Loucy (cell line): ENCODE measurements at regions not wholly inside any gene's neighbourhood (a gene's known extent, or its start where the extent isn't known, plus 50 kb on each side); places are given as distances from the start of the nearest gene placed in this dataset.

Source experiments
- H2AFZ ChIP-seq: fragments of 200-600 bp; sonication (generic); 2 replicates; pipeline ENCODE4 v1.6.0; 2016; ENCODE audit warnings: antibody characterized with exemption, mild to moderate bottlenecking, low read length, moderate library complexity
- H3F3A ChIP-seq: fragments of 200-600 bp; 2 replicates; pipeline ENCODE4 v1.6.0; 2016; ENCODE audit warnings: antibody characterized with exemption, low read depth, mild to moderate bottlenecking
- H3K27me3 ChIP-seq: fragments of 200-600 bp; sonication (generic); 2 replicates; pipeline ENCODE4 v1.6.1; 2014; ENCODE audit warnings: low read length, mild to moderate bottlenecking; ENCODE audit not compliant: insufficient read depth, poor library complexity, severe bottlenecking
- H3K36me3 ChIP-seq: fragments of 200-600 bp; sonication (generic); 2 replicates; pipeline ENCODE4 v1.6.1; 2016; ENCODE audit warnings: low read length; ENCODE audit not compliant: insufficient read depth
- H3K4me1 ChIP-seq: fragments of 200-600 bp; sonication (generic); 2 replicates; pipeline ENCODE4 v1.5.1; 2014; ENCODE audit warnings: low read length, mild to moderate bottlenecking; ENCODE audit not compliant: insufficient read depth, poor library complexity, severe bottlenecking
- H3K4me2 ChIP-seq: fragments of 200-600 bp; sonication (generic); 2 replicates; pipeline ENCODE4 v1.6.0; 2014; ENCODE audit warnings: antibody characterized with exemption, low read length, low read depth, mild to moderate bottlenecking; ENCODE audit not compliant: poor library complexity, severe bottlenecking
- H3K4me3 ChIP-seq: fragments of 200-600 bp; sonication (generic); 2 replicates; pipeline ENCODE4 v1.5.1; 2014; ENCODE audit warnings: low read length, mild to moderate bottlenecking, mixed read lengths; ENCODE audit not compliant: poor library complexity, severe bottlenecking
- H3K79me2 ChIP-seq: fragments of 200-600 bp; sonication (generic); 2 replicates; pipeline ENCODE4 v1.6.1; 2014; ENCODE audit warnings: low read length; ENCODE audit not compliant: insufficient read depth
- H3K9ac ChIP-seq: fragments of 200-600 bp; sonication (generic); 2 replicates; pipeline ENCODE4 v1.6.0; 2014; ENCODE audit warnings: mild to moderate bottlenecking, low read depth, low read length, moderate library complexity; ENCODE audit not compliant: poor library complexity, severe bottlenecking
- H3K9me2 ChIP-seq: fragments of 200-600 bp; sonication (generic); replicated peaks from 2 replicates; pipeline ENCODE4 v1.6.1; 2016; ENCODE audit warnings: low read depth, low read length, mixed read lengths
- H3K9me3 ChIP-seq: fragments of 200-600 bp; sonication (generic); 2 replicates; pipeline ENCODE4 v1.6.1; 2014; ENCODE audit warnings: mild to moderate bottlenecking, antibody characterized with exemption, low read length, low read depth; ENCODE audit not compliant: insufficient read depth
- H4K20me1 ChIP-seq: fragments of 200-600 bp; sonication (generic); 2 replicates; pipeline ENCODE4 v1.6.0; 2014; ENCODE audit warnings: antibody characterized with exemption, low read length, mild to moderate bottlenecking; ENCODE audit not compliant: insufficient read depth, poor library complexity, severe bottlenecking
- EZH2phosphoT487 ChIP-seq: fragments of 200-600 bp; IDR thresholded peaks from 2 replicates; pipeline ENCODE4 v1.6.1; 2018; ENCODE audit warnings: antibody characterized with exemption, mild to moderate bottlenecking, moderate library complexity, borderline replicate concordance
- TF ChIP-seq, protein P1 (sequence below): fragments of 200-600 bp; sonication (generic); conservative IDR thresholded peaks from 2 replicates; pipeline ENCODE4 v1.5.1; 2014; ENCODE audit warnings: mild to moderate bottlenecking, antibody characterized with exemption, low read length

DNA sequence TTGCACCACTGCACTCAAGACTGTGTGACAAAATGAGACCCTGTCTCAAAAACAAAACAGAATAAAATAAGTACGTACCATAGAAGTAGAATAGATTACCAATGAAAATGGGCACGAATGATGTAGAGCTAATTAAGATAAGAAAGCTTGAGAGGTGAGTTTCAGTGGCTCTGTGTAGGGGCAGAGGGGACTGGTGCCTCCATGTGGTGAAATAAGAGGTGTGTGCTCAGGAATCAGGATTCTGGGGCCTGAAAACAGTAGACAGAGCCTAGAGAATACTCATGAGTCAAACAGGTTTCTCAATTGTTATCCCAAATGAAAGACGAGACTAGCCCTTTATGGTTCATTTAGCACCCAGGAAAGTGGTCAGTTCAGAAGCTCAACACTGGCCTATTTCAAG lies 1145.1 kb downstream of the FLRT2 start:
- no peaks in the 10 kb centered on the region for H3K36me3 ChIP-seq
- H3K9me2 ChIP-seq, result no peaks in the 10 kb centered on the region
- no peak overlapping the region for H3K4me3 ChIP-seq
- 0 out of 2 replicates have a peak overlapping the region, but pooled peaks have one; percentile 12 for H2AFZ ChIP-seq
- no peaks in the 10 kb centered on the region for H3K27me3 ChIP-seq
- H3F3A ChIP-seq, result no peaks in the 10 kb centered on the region
- no peak overlapping the region for H3K4me2 ChIP-seq
- H3K9ac ChIP-seq, result no peak overlapping the region
- H4K20me1 ChIP-seq, result no peaks in the 10 kb centered on the region
- no peaks in the 10 kb centered on the region for H3K9me3 ChIP-seq
- TF ChIP-seq EZH2phosphoT487, result no peak
- TF ChIP-seq, protein P1, sequence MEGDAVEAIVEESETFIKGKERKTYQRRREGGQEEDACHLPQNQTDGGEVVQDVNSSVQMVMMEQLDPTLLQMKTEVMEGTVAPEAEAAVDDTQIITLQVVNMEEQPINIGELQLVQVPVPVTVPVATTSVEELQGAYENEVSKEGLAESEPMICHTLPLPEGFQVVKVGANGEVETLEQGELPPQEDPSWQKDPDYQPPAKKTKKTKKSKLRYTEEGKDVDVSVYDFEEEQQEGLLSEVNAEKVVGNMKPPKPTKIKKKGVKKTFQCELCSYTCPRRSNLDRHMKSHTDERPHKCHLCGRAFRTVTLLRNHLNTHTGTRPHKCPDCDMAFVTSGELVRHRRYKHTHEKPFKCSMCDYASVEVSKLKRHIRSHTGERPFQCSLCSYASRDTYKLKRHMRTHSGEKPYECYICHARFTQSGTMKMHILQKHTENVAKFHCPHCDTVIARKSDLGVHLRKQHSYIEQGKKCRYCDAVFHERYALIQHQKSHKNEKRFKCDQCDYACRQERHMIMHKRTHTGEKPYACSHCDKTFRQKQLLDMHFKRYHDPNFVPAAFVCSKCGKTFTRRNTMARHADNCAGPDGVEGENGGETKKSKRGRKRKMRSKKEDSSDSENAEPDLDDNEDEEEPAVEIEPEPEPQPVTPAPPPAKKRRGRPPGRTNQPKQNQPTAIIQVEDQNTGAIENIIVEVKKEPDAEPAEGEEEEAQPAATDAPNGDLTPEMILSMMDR, result peak; percentile 38
- no peaks in the 10 kb centered on the region for H3K79me2 ChIP-seq
- peaks cover 8% of the 10 kb centered on the region for H3K4me1 ChIP-seq

- Histone ChIP-seq H3K27me3 (no peaks in the 10 kb centered on the region), H3K4me1 (peaks cover 8% of the 10 kb centered on the region), H3K4me3 (no peak overlapping the region), H3K36me3 (no peaks in the 10 kb centered on the region), H3K9me2 (no peaks in the 10 kb centered on the region), H3K4me2 (no peak overlapping the region), H3F3A (no peaks in the 10 kb centered on the region), H2AFZ (no peak overlapping the region), H4K20me1 (no peaks in the 10 kb centered on the region), H3K9ac (no peak overlapping the region), H3K79me2 (no peaks in the 10 kb centered on the region), H3K9me3 (no peaks in the 10 kb centered on the region)
- TF ChIP-seq, protein P1, result no peak
- TF ChIP-seq EZH2phosphoT487, result no peak
Measured at GRCh38 chr14:86673523-86673969, 1143.6 kb downstream of the FLRT2 start.

- Histone ChIP-seq H4K20me1 (no peaks in the 10 kb centered on the region), H3K9me2 (no peaks in the 10 kb centered on the region), H3F3A (no peaks in the 10 kb centered on the region), H3K27me3 (no peaks in the 10 kb centered on the region), H3K79me2 (no peaks in the 10 kb centered on the region), H3K9me3 (no peaks in the 10 kb centered on the region), H3K9ac (no peak overlapping the region), H3K4me3 (no peak overlapping the region), H3K4me1 (peaks cover 7% of the 10 kb centered on the region), H3K36me3 (no peaks in the 10 kb centered on the region), H3K4me2 (no peak overlapping the region), H2AFZ (no peak overlapping the region)
- no peak for TF ChIP-seq EZH2phosphoT487
- TF ChIP-seq, protein P1, result no peak
Measured at GRCh38 chr14:86672080-86672479, 1142.1 kb downstream of the FLRT2 start.
